GM23338 (cell line): ENCODE measurements at regions not wholly inside any gene's neighbourhood (a gene's known extent, or its start where the extent isn't known, plus 50 kb on each side); places are given as distances from the start of the nearest gene placed in this dataset.

ENCODE experiments used
- ATAC-seq: fragments of 200-7000 bp; cut with Tn5 transposase; 3 replicates; pipeline ENCODE4 v1.9.1; 2020
- DNase-seq: peaks from one replicate; pipeline ENCODE4 v3.0.0-alpha.2; 2015; ENCODE audit warnings: low spot score
- H2AFZ ChIP-seq: fragments of 200-600 bp; sonication (generic); 2 replicates; pipeline ENCODE4 v1.8.0; 2016; ENCODE audit warnings: antibody characterized with exemption, mild to moderate bottlenecking, moderate library complexity
- H3F3A ChIP-seq: fragments of 200-600 bp; sonication (generic); replicated peaks from 2 replicates; pipeline ENCODE4 v1.8.0; 2017; ENCODE audit warnings: antibody characterized with exemption, mixed run types, low read depth
- H3K27ac ChIP-seq: fragments of 200-600 bp; sonication (generic); 2 replicates; pipeline ENCODE4 v1.6.1; 2016; ENCODE audit warnings: low read depth
- H3K27me3 ChIP-seq: fragments of 200-600 bp; sonication (generic); 2 replicates; pipeline ENCODE4 v1.8.0; 2016; ENCODE audit warnings: mild to moderate bottlenecking, mixed run types, moderate library complexity; ENCODE audit not compliant: insufficient read depth
- H3K36me3 ChIP-seq: fragments of 200-600 bp; sonication (generic); 2 replicates; pipeline ENCODE4 v1.8.0; 2016; ENCODE audit warnings: mild to moderate bottlenecking; ENCODE audit not compliant: insufficient read depth
- H3K4me1 ChIP-seq: fragments of 200-600 bp; sonication (generic); 2 replicates; pipeline ENCODE4 v1.8.0; 2016; ENCODE audit warnings: mild to moderate bottlenecking, moderate library complexity; ENCODE audit not compliant: insufficient read depth
- H3K4me2 ChIP-seq: fragments of 200-600 bp; sonication (generic); 2 replicates; pipeline ENCODE4 v1.7.1; 2017; ENCODE audit warnings: mixed run types
- H3K4me3 ChIP-seq: fragments of 200-600 bp; sonication (generic); 2 replicates; pipeline ENCODE4 v1.6.1; 2016; ENCODE audit warnings: mixed run types
- H3K79me2 ChIP-seq: fragments of 200-600 bp; sonication (generic); replicated peaks from 2 replicates; pipeline ENCODE4 v1.8.0; 2017; ENCODE audit warnings: mild to moderate bottlenecking; ENCODE audit not compliant: insufficient read depth
- H3K9me2 ChIP-seq: fragments of 200-600 bp; sonication (generic); 2 replicates; pipeline ENCODE4 v1.8.0; 2017; ENCODE audit not compliant: insufficient read depth
- H4K20me1 ChIP-seq: fragments of 200-600 bp; sonication (generic); replicated peaks from 2 replicates; pipeline ENCODE4 v1.8.0; 2017; ENCODE audit warnings: mild to moderate bottlenecking; ENCODE audit not compliant: insufficient read depth
- H3K27ac Mint-ChIP-seq: 2 replicates; pipeline ENCODE4 v1.8.0; 2020; ENCODE audit warnings: inconsistent platforms, mild to moderate bottlenecking, moderate library complexity, mixed read lengths
- H3K27me3 Mint-ChIP-seq: 3 replicates; pipeline ENCODE4 v1.8.0; 2022; ENCODE audit warnings: low read depth, mild to moderate bottlenecking, moderate library complexity, mixed read lengths, inconsistent platforms; ENCODE audit not compliant: insufficient read depth, poor library complexity
- H3K36me3 Mint-ChIP-seq: 3 replicates; pipeline ENCODE4 v1.8.0; 2021; ENCODE audit warnings: low read depth, mild to moderate bottlenecking, inconsistent platforms, moderate library complexity, mixed read lengths
- H3K4me1 Mint-ChIP-seq: 3 replicates; pipeline ENCODE4 v1.8.0; 2020; ENCODE audit warnings: mild to moderate bottlenecking, inconsistent platforms, mixed read lengths
- H3K4me3 Mint-ChIP-seq: 3 replicates; pipeline ENCODE4 v1.8.0; 2021; ENCODE audit warnings: moderate library complexity, mild to moderate bottlenecking, inconsistent platforms, mixed read lengths
- H3K9me3 Mint-ChIP-seq: 3 replicates; pipeline ENCODE4 v1.8.0; 2020; ENCODE audit warnings: moderate library complexity, mild to moderate bottlenecking, inconsistent platforms, mixed read lengths
- CREB1 ChIP-seq: fragments of 250-450 bp; sonication (Bioruptor Pico); IDR thresholded peaks from 2 replicates; pipeline ENCODE4 v1.5.0; 2020; ENCODE audit warnings: low read depth, mild to moderate bottlenecking, moderate library complexity
- EZH2 ChIP-seq: fragments of 200-600 bp; sonication (generic); IDR thresholded peaks from one replicate; pipeline ENCODE4 v1.8.0; 2017; ENCODE audit warnings: antibody characterized with exemption, mild to moderate bottlenecking, low read depth; ENCODE audit not compliant: unreplicated experiment
- EZH2phosphoT487 ChIP-seq: fragments of 200-600 bp; sonication (generic); IDR thresholded peaks from one replicate; pipeline ENCODE4 v1.8.1; 2018; ENCODE audit warnings: antibody characterized with exemption; ENCODE audit not compliant: unreplicated experiment
- JUNB ChIP-seq: IDR thresholded peaks from one replicate; pipeline ENCODE4 v1.6.1; 2016; ENCODE audit warnings: antibody characterized with exemption; ENCODE audit not compliant: unreplicated experiment
- NANOG ChIP-seq: IDR thresholded peaks from 2 replicates; pipeline ENCODE4 v1.6.1; 2016; ENCODE audit warnings: antibody characterized with exemption, borderline replicate concordance
- POLR2AphosphoS5 ChIP-seq: IDR thresholded peaks from 2 replicates; pipeline ENCODE4 v1.6.1; 2016; ENCODE audit warnings: antibody characterized with exemption, low read depth
- STAT1 ChIP-seq: IDR thresholded peaks from one replicate; pipeline ENCODE4 v1.6.1; 2016; ENCODE audit warnings: antibody characterized with exemption; ENCODE audit not compliant: unreplicated experiment
- ZNF114 ChIP-seq: fragments of 250-450 bp; sonication (Bioruptor Pico); IDR thresholded peaks from 2 replicates; pipeline ENCODE4 v1.5.0; 2020; ENCODE audit warnings: mild to moderate bottlenecking, moderate library complexity
- ZNF331 ChIP-seq: fragments of 250-450 bp; sonication (Bioruptor Pico); IDR thresholded peaks from 2 replicates; pipeline ENCODE4 v1.5.0; 2020; ENCODE audit warnings: low read depth, mild to moderate bottlenecking, moderate library complexity
- TF ChIP-seq, protein P1 (sequence below): IDR thresholded peaks from 2 replicates; pipeline ENCODE4 v1.6.1; 2016; ENCODE audit warnings: antibody characterized with exemption
- TF ChIP-seq, protein P2 (sequence below): IDR thresholded peaks from one replicate; pipeline ENCODE4 v1.6.1; 2018; ENCODE audit warnings: antibody characterized with exemption; ENCODE audit not compliant: unreplicated experiment
- TF ChIP-seq, protein P3 (sequence below): fragments of 250-450 bp; sonication (Bioruptor Pico); IDR thresholded peaks from 2 replicates; pipeline ENCODE4 v1.5.0; 2020; ENCODE audit warnings: mild to moderate bottlenecking, moderate library complexity
- TF ChIP-seq, protein P4 (sequence below), 2 experiments: fragments of 200-600 bp in 1 of 2; sonication (generic) in 1 of 2; conservative IDR thresholded peaks; 2 replicates each; pipeline versions ENCODE4 v1.5.1 to v1.6.1; 2016 to 2017; ENCODE audit warnings: antibody characterized with exemption in 2 of 2, low read depth in 2 of 2, mild to moderate bottlenecking in 2 of 2, moderate library complexity in 1 of 2

DNA sequence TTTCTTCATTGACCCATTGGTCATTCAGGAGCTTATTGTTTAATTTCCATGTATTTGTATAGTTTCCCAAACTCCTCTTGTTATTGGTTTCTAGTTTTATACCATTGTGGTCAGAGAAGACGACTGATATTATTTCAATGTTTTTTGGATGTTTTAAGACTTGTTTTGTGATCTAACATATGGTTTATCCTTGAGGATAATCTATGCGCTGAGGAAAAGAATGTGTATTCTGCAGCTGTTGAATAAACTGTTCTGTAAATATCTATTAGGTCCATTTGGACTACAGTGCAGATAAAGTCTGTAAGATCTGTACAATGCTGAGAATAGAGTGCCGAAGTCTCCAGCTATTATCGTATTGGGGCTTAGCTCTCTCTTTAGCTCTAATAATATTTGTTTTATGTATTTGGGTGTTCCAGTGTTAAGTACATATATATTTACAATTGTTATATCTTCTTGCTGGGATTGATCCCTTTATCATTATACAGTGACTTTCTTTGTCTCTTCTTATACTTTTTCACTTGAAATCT is 223.3 kb upstream of the ZNF217 start:
- peaks cover 13% of the 10 kb centered on the region; the same call in 1 of the 2 replicates for H3K4me1 ChIP-seq
- Mint-ChIP-seq H3K36me3 (no peaks in the 10 kb centered on the region; the same call in 2 of the 3 replicates), H3K27me3 (peaks cover 3% of the 10 kb centered on the region), H3K27ac (no peak overlapping the region), H3K4me1 (peaks cover 15% of the 10 kb centered on the region), H3K9me3 (0 out of 3 replicates have a peak, but pooled peaks cover 4% of the 10 kb centered on the region), H3K4me3 (no peak overlapping the region)
- H4K20me1 ChIP-seq = no peaks in the 10 kb centered on the region
- H3K27ac ChIP-seq = no peak overlapping the region
- no peak for DNase-seq
- H3K4me3 ChIP-seq = no peak overlapping the region
- H3F3A ChIP-seq = 0 out of 2 replicates have a peak, but pooled peaks cover 3% of the 10 kb centered on the region
- H3K9me2 ChIP-seq = no peaks in the 10 kb centered on the region
- no peak for ATAC-seq
- H3K27me3 ChIP-seq = no peaks in the 10 kb centered on the region
- H3K36me3 ChIP-seq = no peaks in the 10 kb centered on the region
- no peaks in the 10 kb centered on the region for H3K79me2 ChIP-seq
- TF ChIP-seq, protein P1, sequence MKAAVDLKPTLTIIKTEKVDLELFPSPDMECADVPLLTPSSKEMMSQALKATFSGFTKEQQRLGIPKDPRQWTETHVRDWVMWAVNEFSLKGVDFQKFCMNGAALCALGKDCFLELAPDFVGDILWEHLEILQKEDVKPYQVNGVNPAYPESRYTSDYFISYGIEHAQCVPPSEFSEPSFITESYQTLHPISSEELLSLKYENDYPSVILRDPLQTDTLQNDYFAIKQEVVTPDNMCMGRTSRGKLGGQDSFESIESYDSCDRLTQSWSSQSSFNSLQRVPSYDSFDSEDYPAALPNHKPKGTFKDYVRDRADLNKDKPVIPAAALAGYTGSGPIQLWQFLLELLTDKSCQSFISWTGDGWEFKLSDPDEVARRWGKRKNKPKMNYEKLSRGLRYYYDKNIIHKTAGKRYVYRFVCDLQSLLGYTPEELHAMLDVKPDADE = no peak
- TF ChIP-seq EZH2phosphoT487 = no peak
- TF ChIP-seq, protein P2, sequence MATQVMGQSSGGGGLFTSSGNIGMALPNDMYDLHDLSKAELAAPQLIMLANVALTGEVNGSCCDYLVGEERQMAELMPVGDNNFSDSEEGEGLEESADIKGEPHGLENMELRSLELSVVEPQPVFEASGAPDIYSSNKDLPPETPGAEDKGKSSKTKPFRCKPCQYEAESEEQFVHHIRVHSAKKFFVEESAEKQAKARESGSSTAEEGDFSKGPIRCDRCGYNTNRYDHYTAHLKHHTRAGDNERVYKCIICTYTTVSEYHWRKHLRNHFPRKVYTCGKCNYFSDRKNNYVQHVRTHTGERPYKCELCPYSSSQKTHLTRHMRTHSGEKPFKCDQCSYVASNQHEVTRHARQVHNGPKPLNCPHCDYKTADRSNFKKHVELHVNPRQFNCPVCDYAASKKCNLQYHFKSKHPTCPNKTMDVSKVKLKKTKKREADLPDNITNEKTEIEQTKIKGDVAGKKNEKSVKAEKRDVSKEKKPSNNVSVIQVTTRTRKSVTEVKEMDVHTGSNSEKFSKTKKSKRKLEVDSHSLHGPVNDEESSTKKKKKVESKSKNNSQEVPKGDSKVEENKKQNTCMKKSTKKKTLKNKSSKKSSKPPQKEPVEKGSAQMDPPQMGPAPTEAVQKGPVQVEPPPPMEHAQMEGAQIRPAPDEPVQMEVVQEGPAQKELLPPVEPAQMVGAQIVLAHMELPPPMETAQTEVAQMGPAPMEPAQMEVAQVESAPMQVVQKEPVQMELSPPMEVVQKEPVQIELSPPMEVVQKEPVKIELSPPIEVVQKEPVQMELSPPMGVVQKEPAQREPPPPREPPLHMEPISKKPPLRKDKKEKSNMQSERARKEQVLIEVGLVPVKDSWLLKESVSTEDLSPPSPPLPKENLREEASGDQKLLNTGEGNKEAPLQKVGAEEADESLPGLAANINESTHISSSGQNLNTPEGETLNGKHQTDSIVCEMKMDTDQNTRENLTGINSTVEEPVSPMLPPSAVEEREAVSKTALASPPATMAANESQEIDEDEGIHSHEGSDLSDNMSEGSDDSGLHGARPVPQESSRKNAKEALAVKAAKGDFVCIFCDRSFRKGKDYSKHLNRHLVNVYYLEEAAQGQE = no peak
- TF ChIP-seq EZH2 = no peak
- TF ChIP-seq, protein P3, sequence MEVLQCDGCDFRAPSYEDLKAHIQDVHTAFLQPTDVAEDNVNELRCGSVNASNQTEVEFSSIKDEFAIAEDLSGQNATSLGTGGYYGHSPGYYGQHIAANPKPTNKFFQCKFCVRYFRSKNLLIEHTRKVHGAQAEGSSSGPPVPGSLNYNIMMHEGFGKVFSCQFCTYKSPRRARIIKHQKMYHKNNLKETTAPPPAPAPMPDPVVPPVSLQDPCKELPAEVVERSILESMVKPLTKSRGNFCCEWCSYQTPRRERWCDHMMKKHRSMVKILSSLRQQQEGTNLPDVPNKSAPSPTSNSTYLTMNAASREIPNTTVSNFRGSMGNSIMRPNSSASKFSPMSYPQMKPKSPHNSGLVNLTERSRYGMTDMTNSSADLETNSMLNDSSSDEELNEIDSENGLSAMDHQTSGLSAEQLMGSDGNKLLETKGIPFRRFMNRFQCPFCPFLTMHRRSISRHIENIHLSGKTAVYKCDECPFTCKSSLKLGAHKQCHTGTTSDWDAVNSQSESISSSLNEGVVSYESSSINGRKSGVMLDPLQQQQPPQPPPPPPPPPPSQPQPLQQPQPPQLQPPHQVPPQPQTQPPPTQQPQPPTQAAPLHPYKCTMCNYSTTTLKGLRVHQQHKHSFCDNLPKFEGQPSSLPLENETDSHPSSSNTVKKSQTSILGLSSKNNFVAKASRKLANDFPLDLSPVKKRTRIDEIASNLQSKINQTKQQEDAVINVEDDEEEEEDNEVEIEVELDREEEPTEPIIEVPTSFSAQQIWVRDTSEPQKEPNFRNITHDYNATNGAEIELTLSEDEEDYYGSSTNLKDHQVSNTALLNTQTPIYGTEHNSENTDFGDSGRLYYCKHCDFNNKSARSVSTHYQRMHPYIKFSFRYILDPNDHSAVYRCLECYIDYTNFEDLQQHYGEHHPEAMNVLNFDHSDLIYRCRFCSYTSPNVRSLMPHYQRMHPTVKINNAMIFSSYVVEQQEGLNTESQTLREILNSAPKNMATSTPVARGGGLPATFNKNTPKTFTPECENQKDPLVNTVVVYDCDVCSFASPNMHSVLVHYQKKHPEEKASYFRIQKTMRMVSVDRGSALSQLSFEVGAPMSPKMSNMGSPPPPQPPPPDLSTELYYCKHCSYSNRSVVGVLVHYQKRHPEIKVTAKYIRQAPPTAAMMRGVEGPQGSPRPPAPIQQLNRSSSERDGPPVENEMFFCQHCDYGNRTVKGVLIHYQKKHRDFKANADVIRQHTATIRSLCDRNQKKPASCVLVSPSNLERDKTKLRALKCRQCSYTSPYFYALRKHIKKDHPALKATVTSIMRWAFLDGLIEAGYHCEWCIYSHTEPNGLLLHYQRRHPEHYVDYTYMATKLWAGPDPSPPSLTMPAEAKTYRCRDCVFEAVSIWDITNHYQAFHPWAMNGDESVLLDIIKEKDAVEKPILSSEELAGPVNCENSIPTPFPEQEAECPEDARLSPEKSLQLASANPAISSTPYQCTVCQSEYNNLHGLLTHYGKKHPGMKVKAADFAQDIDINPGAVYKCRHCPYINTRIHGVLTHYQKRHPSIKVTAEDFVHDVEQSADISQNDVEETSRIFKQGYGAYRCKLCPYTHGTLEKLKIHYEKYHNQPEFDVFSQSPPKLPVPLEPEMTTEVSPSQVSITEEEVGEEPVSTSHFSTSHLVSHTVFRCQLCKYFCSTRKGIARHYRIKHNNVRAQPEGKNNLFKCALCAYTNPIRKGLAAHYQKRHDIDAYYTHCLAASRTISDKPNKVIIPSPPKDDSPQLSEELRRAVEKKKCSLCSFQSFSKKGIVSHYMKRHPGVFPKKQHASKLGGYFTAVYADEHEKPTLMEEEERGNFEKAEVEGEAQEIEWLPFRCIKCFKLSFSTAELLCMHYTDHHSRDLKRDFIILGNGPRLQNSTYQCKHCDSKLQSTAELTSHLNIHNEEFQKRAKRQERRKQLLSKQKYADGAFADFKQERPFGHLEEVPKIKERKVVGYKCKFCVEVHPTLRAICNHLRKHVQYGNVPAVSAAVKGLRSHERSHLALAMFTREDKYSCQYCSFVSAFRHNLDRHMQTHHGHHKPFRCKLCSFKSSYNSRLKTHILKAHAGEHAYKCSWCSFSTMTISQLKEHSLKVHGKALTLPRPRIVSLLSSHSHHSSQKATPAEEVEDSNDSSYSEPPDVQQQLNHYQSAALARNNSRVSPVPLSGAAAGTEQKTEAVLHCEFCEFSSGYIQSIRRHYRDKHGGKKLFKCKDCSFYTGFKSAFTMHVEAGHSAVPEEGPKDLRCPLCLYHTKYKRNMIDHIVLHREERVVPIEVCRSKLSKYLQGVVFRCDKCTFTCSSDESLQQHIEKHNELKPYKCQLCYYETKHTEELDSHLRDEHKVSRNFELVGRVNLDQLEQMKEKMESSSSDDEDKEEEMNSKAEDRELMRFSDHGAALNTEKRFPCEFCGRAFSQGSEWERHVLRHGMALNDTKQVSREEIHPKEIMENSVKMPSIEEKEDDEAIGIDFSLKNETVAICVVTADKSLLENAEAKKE (CRISPR knock-in tag) = no peak
- TF ChIP-seq ZNF114 = no peak
- TF ChIP-seq NANOG = no peak
- no peak for TF ChIP-seq ZNF331 (CRISPR knock-in tag)
- no peak for TF ChIP-seq POLR2AphosphoS5
- no peak for TF ChIP-seq CREB1
- TF ChIP-seq, protein P4, sequence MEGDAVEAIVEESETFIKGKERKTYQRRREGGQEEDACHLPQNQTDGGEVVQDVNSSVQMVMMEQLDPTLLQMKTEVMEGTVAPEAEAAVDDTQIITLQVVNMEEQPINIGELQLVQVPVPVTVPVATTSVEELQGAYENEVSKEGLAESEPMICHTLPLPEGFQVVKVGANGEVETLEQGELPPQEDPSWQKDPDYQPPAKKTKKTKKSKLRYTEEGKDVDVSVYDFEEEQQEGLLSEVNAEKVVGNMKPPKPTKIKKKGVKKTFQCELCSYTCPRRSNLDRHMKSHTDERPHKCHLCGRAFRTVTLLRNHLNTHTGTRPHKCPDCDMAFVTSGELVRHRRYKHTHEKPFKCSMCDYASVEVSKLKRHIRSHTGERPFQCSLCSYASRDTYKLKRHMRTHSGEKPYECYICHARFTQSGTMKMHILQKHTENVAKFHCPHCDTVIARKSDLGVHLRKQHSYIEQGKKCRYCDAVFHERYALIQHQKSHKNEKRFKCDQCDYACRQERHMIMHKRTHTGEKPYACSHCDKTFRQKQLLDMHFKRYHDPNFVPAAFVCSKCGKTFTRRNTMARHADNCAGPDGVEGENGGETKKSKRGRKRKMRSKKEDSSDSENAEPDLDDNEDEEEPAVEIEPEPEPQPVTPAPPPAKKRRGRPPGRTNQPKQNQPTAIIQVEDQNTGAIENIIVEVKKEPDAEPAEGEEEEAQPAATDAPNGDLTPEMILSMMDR (conservative IDR thresholded peaks at IDR 0.05; ENCODE audit: low read depth in 2 of 2) = no peak
- no peak for TF ChIP-seq STAT1
- TF ChIP-seq JUNB = no peak
- H3K4me2 ChIP-seq = no peak overlapping the region
- H2AFZ ChIP-seq = no peak overlapping the region
